Nephron (organoid): ENCODE measurements at regions not wholly inside any gene's neighbourhood (a gene's known extent, or its start where the extent isn't known, plus 50 kb on each side); places are given as distances from the start of the nearest gene placed in this dataset.

Experiments
- H3K27ac Mint-ChIP-seq, 3 experiments: 2 replicates each; pipeline ENCODE4 v1.8.0; 2020; ENCODE audit warnings: mixed read lengths in 3 of 3, mild to moderate bottlenecking in 2 of 3, moderate library complexity in 1 of 3
- H3K27me3 Mint-ChIP-seq: 2 replicates; pipeline ENCODE4 v1.8.0; 2021; ENCODE audit warnings: low read depth, mild to moderate bottlenecking, moderate library complexity, mixed read lengths
- H3K36me3 Mint-ChIP-seq: 2 replicates; pipeline ENCODE4 v1.8.0; 2020; ENCODE audit warnings: low read depth, mixed read lengths
- H3K4me1 Mint-ChIP-seq: 2 replicates; pipeline ENCODE4 v1.8.0; 2020; ENCODE audit warnings: mixed read lengths
- H3K4me3 Mint-ChIP-seq, 3 experiments: 2 replicates each; pipeline ENCODE4 v1.8.0; 2020; ENCODE audit warnings: mild to moderate bottlenecking in 3 of 3, mixed read lengths in 3 of 3, moderate library complexity in 2 of 3
- H3K9me3 Mint-ChIP-seq: 2 replicates; pipeline ENCODE4 v1.8.0; 2020; ENCODE audit warnings: mixed read lengths
- TF ChIP-seq, protein P1 (sequence below), 3 experiments: fragments of 200-600 bp; sonication (generic); IDR thresholded peaks; one replicate each; pipeline ENCODE4 v1.5.0; 2021; ENCODE audit warnings: antibody characterized with exemption in 3 of 3; ENCODE audit not compliant: unreplicated experiment in 3 of 3

DNA sequence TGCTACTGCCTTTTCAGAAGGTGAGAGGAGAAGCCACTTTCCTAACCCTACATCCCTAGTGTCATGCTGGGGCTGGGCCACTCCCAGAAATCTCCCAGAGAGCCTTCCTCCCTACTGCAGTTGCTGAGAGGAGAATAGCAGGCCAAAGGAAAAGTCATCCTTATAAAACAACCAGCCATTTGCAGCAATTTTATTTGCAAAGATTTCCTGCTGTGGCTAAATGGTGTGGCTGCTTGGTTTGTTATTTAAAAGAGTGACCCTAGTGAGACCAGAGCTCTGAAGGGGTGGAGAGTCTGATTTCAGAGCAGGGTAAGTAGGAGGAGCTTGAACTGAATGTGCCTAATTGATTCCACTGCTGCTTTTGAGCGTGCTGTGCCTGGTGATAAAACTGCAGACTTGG is 232.0 kb downstream of the GRIN2B start:
- TF ChIP-seq, protein P1, sequence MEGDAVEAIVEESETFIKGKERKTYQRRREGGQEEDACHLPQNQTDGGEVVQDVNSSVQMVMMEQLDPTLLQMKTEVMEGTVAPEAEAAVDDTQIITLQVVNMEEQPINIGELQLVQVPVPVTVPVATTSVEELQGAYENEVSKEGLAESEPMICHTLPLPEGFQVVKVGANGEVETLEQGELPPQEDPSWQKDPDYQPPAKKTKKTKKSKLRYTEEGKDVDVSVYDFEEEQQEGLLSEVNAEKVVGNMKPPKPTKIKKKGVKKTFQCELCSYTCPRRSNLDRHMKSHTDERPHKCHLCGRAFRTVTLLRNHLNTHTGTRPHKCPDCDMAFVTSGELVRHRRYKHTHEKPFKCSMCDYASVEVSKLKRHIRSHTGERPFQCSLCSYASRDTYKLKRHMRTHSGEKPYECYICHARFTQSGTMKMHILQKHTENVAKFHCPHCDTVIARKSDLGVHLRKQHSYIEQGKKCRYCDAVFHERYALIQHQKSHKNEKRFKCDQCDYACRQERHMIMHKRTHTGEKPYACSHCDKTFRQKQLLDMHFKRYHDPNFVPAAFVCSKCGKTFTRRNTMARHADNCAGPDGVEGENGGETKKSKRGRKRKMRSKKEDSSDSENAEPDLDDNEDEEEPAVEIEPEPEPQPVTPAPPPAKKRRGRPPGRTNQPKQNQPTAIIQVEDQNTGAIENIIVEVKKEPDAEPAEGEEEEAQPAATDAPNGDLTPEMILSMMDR (IDR thresholded peaks at IDR 0.05; ENCODE audit: unreplicated experiment in 3 of 3), result no peak
- Mint-ChIP-seq H3K4me1 (peaks cover 5% of the 10 kb centered on the region), H3K27me3 (peaks cover 5% of the 10 kb centered on the region)

DNA sequence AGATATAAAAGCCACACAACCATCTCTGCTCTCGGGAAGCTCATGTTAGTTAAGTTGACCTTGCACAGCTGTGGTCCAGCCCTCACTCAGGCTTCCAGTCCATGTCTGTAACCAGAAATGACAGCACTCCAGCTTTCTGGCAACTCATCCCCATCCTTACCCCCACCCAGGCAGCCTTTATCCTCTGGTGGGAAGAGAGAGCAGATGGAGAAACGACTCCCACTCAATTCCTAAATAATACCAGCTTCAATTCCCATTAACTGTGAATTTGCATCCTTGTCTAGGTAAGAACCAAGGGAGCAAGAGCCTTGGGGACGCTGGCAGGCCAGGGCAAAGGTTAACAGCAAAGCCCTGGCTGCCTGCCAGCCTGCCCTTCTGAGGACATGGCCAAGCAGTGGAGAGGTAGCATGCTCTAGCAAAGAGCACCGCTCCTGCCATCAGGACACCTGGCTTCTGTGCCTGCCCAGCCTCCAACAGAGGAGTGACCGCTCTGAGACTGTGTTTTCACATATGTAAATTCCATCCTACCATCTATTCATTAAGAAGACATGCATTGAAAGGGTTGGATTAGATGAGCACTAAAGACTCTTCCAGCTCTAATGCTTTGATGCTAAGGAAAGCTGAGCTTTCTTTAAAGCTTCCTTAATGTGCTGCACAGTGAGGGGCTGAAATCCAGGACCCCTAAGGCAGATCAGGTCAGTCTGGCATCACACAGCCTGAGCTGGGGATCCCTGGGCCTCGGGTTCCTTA is 236.1 kb downstream of the GRIN2B start:
- no peak overlapping the region for H3K27ac Mint-ChIP-seq
- peaks cover 5% of the 10 kb centered on the region for H3K27me3 Mint-ChIP-seq
- no peak overlapping the region for H3K4me3 Mint-ChIP-seq
- TF ChIP-seq, protein P1 (IDR thresholded peaks at IDR 0.05; ENCODE audit: unreplicated experiment in 3 of 3), result no peak
- peaks cover 5% of the 10 kb centered on the region for H3K4me1 Mint-ChIP-seq
- H3K9me3 Mint-ChIP-seq, result no peaks in the 10 kb centered on the region
- H3K36me3 Mint-ChIP-seq, result no peaks in the 10 kb centered on the region

More for the DNA sequence above, 232.0 kb downstream of the GRIN2B start:
- no peak overlapping the region for H3K4me3 Mint-ChIP-seq
- H3K27ac Mint-ChIP-seq, result no peak overlapping the region
- H3K9me3 Mint-ChIP-seq, result no peaks in the 10 kb centered on the region
- no peaks in the 10 kb centered on the region for H3K36me3 Mint-ChIP-seq

DNA sequence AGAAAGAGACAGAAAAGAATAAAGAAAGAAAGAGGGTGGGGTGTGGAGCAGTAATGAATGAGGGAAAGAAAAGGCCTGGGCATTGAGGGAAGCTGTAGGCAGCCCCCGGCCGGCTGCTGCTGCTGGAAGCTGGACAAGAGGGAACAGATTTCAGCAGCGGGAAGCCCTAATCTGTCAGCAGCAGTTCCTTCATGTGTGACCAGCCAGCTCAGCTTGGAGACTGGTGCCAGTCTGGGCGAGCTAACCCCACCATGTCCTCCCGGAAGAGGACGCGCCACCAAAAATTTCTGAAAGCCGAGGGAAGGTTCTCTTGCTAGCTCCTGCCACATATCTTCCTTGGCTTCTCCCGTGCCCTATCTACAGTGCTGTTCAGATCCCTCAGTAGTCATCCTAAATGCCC is 236.8 kb downstream of the GRIN2B start:
- TF ChIP-seq, protein P1 (IDR thresholded peaks at IDR 0.05; ENCODE audit: unreplicated experiment in 3 of 3), result no peak
- H3K27ac Mint-ChIP-seq, result no peak overlapping the region
- H3K4me1 Mint-ChIP-seq, result peaks cover 5% of the 10 kb centered on the region
- no peaks in the 10 kb centered on the region for H3K9me3 Mint-ChIP-seq
- H3K4me3 Mint-ChIP-seq, result no peak overlapping the region
- no peaks in the 10 kb centered on the region for H3K36me3 Mint-ChIP-seq
- peaks cover 5% of the 10 kb centered on the region for H3K27me3 Mint-ChIP-seq

DNA sequence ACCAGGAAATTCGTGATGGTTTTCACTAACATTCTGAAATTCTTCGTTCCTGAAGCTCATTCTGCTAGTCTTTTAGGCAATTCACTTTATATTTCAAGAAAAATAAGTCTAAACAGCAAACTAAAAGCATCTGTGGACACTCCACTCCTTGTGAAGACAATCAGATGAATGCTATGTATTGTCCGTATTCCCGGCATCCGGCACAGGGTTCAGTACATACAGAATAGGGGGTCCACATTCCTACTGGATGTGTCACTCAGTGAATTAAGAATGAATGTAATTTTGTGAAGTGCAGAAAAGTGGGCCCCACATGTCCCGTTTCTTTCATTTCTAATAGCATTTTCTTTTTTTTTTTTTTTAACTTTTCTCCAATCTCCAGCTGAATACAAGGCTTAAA is 241.3 kb downstream of the GRIN2B start:
- H3K4me3 Mint-ChIP-seq, result no peak overlapping the region
- peaks cover 5% of the 10 kb centered on the region for H3K4me1 Mint-ChIP-seq
- TF ChIP-seq, protein P1 (IDR thresholded peaks at IDR 0.05; ENCODE audit: unreplicated experiment in 3 of 3), result no peak
- H3K9me3 Mint-ChIP-seq, result no peaks in the 10 kb centered on the region
- no peaks in the 10 kb centered on the region for H3K27me3 Mint-ChIP-seq
- no peak overlapping the region for H3K27ac Mint-ChIP-seq
- no peaks in the 10 kb centered on the region for H3K36me3 Mint-ChIP-seq

DNA sequence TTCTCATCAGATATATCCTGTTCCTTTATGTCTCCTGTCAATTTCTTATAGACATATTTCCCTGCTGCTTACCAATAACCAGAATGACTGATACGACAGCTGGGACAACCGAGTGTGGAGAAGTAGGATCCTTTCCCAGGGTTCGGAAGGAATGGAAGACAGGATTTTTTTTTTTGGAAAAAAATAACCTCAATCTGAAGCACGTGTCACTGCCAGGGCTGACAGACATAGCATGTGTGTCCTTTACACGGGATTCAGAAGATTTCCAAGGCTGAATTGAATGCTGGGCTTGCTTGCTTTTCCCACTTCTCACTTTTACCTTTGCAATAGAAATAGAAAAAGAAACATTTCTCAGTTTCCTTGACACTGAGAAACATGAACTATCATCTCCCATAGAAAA is 245.7 kb downstream of the GRIN2B start:
- H3K27ac Mint-ChIP-seq, result no peak overlapping the region
- no peak overlapping the region for H3K4me3 Mint-ChIP-seq
- no peaks in the 10 kb centered on the region for H3K9me3 Mint-ChIP-seq
- no peaks in the 10 kb centered on the region for H3K4me1 Mint-ChIP-seq
- H3K36me3 Mint-ChIP-seq, result no peaks in the 10 kb centered on the region
- H3K27me3 Mint-ChIP-seq, result no peaks in the 10 kb centered on the region
- TF ChIP-seq, protein P1 (IDR thresholded peaks at IDR 0.05; ENCODE audit: unreplicated experiment in 3 of 3), result no peak

DNA sequence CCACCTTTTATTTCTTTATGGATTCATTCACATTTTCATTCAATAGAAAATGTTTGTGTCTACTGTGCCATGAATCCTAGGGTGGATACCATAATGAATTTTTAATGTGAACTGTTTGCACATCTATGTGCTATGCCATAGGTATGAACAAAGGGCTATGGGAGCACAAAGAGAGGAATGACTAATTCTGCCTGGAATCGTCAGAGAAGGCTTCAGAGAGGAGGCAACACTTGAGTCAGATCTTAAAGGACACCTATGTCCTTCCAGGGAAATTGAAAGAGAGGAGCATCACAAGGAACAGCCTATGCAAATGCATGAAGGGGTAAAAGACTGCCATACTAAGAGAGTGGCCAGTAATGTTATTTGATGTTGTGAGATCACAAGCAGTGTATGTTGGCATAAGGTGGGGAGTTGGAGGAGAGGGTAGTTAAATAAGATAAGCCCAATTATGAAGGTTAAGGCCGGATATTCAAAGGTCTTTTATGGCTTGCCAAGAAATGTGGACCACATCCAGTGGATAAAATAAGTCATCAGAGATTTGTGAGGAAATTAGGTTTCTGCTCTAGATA is 246.7 kb downstream of the GRIN2B start:
- TF ChIP-seq, protein P1 (IDR thresholded peaks at IDR 0.05; ENCODE audit: unreplicated experiment in 3 of 3), result no peak
- Mint-ChIP-seq H3K27me3 (no peaks in the 10 kb centered on the region), H3K27ac (no peak overlapping the region), H3K4me3 (no peak overlapping the region), H3K36me3 (no peaks in the 10 kb centered on the region), H3K4me1 (no peaks in the 10 kb centered on the region), H3K9me3 (no peaks in the 10 kb centered on the region)
